H1 (cell line): ENCODE measurements at regions not wholly inside any gene's neighbourhood (a gene's known extent, or its start where the extent isn't known, plus 50 kb on each side); places are given as distances from the start of the nearest gene placed in this dataset.

Source experiments
- CHD2 ChIP-seq: IDR thresholded peaks from 2 replicates; pipeline ENCODE4 v1.6.1; 2012; ENCODE audit warnings: low read length, improper control_type of control experiment
- EGR1 ChIP-seq: IDR thresholded peaks from 2 replicates; pipeline ENCODE4 v1.6.1; 2011; ENCODE audit warnings: low read depth, low read length, borderline replicate concordance
- EZH2 ChIP-seq: fragments of 200-600 bp; sonication (generic); IDR thresholded peaks from 2 replicates; pipeline ENCODE4 v1.7.1; 2012; ENCODE audit warnings: low read depth, mild to moderate bottlenecking, moderate library complexity, low read length, inconsistent platforms; ENCODE audit not compliant: severe bottlenecking
- GABPA ChIP-seq: IDR thresholded peaks from 2 replicates; pipeline ENCODE4 v1.6.1; 2011; ENCODE audit warnings: mild to moderate bottlenecking, low read length, moderate library complexity, borderline replicate concordance; ENCODE audit not compliant: insufficient read depth
- POLR2A ChIP-seq, 2 experiments: IDR thresholded peaks; 1 replicate in 1 of 2; 2 replicates in 1 of 2; pipeline ENCODE4 v1.6.1; 2011; ENCODE audit warnings: low read depth in 2 of 2, low read length in 2 of 2, mild to moderate bottlenecking in 2 of 2; ENCODE audit errors: control extremely low read depth in 1 of 2
- TEAD4 ChIP-seq: IDR thresholded peaks from 2 replicates; pipeline ENCODE4 v1.6.1; 2012; ENCODE audit warnings: low read depth, low read length, inconsistent platforms, mixed read lengths

GRCh38 chr4:41873380-41874295 lies 61.6 kb upstream of the TMEM33 start:
- no peak for TF ChIP-seq TEAD4
- TF ChIP-seq POLR2A (IDR thresholded peaks at IDR 0.05; ENCODE audit: control extremely low read depth in 1 of 2, low read depth in 2 of 2, low read length in 2 of 2) = no peak
- TF ChIP-seq EZH2 = peak; percentile 93
- no peak for TF ChIP-seq CHD2
- TF ChIP-seq EGR1 = no peak
- no peak for TF ChIP-seq GABPA
